ENCODE measurements at regions not wholly inside any gene's neighbourhood (a gene's known extent, or its start where the extent isn't known, plus 50 kb on each side); places are given as distances from the start of the nearest gene placed in this dataset.

GRCh38 chr12:90298289-90298948 is 589.8 kb upstream of the ATP2B1 start:
- DNase-seq (ENCODE audit: low read depth, low spot score) = no peak
- Histone ChIP-seq H3K36me3 (ENCODE audit: insufficient read depth, low read length) (no peaks in the 10 kb centered on the region), H3K9ac (ENCODE audit: insufficient read length) (no peak overlapping the region), H3K27ac (no peak overlapping the region), H3K9me3 (ENCODE audit: low read depth, low read length) (no peaks in the 10 kb centered on the region), H3K4me3 (no peak overlapping the region)
- TF ChIP-seq FOXP2 (optimal IDR thresholded peaks at IDR 0.05; ENCODE audit: control extremely low read depth, extremely low read length, insufficient read depth) (no peak), EZH2 (IDR thresholded peaks at IDR 0.05) (no peak), POLR2AphosphoS5 (IDR thresholded peaks at IDR 0.05; ENCODE audit: borderline replicate concordance, low read depth, low read length) (no peak)

DNA sequence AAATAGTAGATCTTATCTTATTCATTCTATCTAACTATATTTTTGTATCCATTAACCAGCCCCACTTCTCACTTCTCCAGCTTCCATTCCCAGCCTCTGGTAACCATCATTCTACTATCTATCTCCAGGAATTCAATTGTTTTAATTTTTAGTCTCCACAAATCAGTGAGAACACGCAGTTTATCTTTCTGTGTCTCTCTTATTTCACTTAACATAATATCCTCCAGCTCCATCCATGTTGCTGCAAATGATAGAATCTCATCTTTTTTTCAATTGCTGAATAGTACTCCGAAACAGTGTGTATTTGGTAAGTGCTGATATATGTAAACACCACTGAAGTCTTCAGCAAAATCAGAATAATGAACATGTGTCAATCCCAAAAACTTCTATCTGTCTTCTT is 587.2 kb upstream of the ATP2B1 start:
- Histone ChIP-seq H3K9ac (ENCODE audit: insufficient read length) (no peak overlapping the region), H3K4me3 (no peak overlapping the region), H3K36me3 (ENCODE audit: insufficient read depth, low read length) (no peaks in the 10 kb centered on the region), H3K27ac (no peak overlapping the region), H3K9me3 (ENCODE audit: low read depth, low read length) (no peaks in the 10 kb centered on the region)
- no peak for DNase-seq (ENCODE audit: low read depth, low spot score)
- TF ChIP-seq POLR2AphosphoS5 (IDR thresholded peaks at IDR 0.05; ENCODE audit: borderline replicate concordance, low read depth, low read length) (no peak), EZH2 (IDR thresholded peaks at IDR 0.05) (no peak), FOXP2 (optimal IDR thresholded peaks at IDR 0.05; ENCODE audit: control extremely low read depth, extremely low read length, insufficient read depth) (no peak)

GRCh38 chr12:90292183-90292582 is 583.5 kb upstream of the ATP2B1 start:
- H3K36me3 ChIP-seq (ENCODE audit: insufficient read depth, low read length) = no peaks in the 10 kb centered on the region
- TF ChIP-seq EZH2 (IDR thresholded peaks at IDR 0.05) (no peak), FOXP2 (optimal IDR thresholded peaks at IDR 0.05; ENCODE audit: control extremely low read depth, extremely low read length, insufficient read depth) (no peak), POLR2AphosphoS5 (IDR thresholded peaks at IDR 0.05; ENCODE audit: borderline replicate concordance, low read depth, low read length) (no peak)
- H3K9ac ChIP-seq (ENCODE audit: insufficient read length) = no peak overlapping the region
- no peak overlapping the region for H3K4me3 ChIP-seq
- H3K9me3 ChIP-seq (ENCODE audit: low read depth, low read length) = peaks cover 5% of the 10 kb centered on the region; the same call in 1 of the 2 replicates
- no peak for DNase-seq (ENCODE audit: low read depth, low spot score)
- H3K27ac ChIP-seq = no peak overlapping the region

- TF ChIP-seq EZH2 (IDR thresholded peaks at IDR 0.05) = no peak
- no peak for TF ChIP-seq FOXP2 (optimal IDR thresholded peaks at IDR 0.05; ENCODE audit: control extremely low read depth, extremely low read length, insufficient read depth)
- TF ChIP-seq POLR2AphosphoS5 (IDR thresholded peaks at IDR 0.05; ENCODE audit: borderline replicate concordance, low read depth, low read length) = no peak
- Histone ChIP-seq H3K36me3 (ENCODE audit: insufficient read depth, low read length) (no peaks in the 10 kb centered on the region), H3K9ac (ENCODE audit: insufficient read length) (no peak overlapping the region), H3K27ac (no peak overlapping the region), H3K9me3 (ENCODE audit: low read depth, low read length) (peaks cover 5% of the 10 kb centered on the region; the same call in 1 of the 2 replicates), H3K4me3 (no peak overlapping the region)
- DNase-seq (ENCODE audit: low read depth, low spot score) = no peak
Measured at GRCh38 chr12:90290980-90291975, 582.6 kb upstream of the ATP2B1 start.

GRCh38 chr12:90287585-90287984 is 578.9 kb upstream of the ATP2B1 start:
- H3K36me3 ChIP-seq (ENCODE audit: insufficient read depth, low read length) = no peaks in the 10 kb centered on the region
- H3K4me3 ChIP-seq = no peak overlapping the region
- peaks cover 5% of the 10 kb centered on the region; the same call in 1 of the 2 replicates for H3K9me3 ChIP-seq (ENCODE audit: low read depth, low read length)
- no peak overlapping the region for H3K27ac ChIP-seq
- no peak overlapping the region for H3K9ac ChIP-seq (ENCODE audit: insufficient read length)
- TF ChIP-seq POLR2AphosphoS5 (IDR thresholded peaks at IDR 0.05; ENCODE audit: borderline replicate concordance, low read depth, low read length) (no peak), FOXP2 (optimal IDR thresholded peaks at IDR 0.05; ENCODE audit: control extremely low read depth, extremely low read length, insufficient read depth) (no peak), EZH2 (IDR thresholded peaks at IDR 0.05) (no peak)
- no peak for DNase-seq (ENCODE audit: low read depth, low spot score)

DNA sequence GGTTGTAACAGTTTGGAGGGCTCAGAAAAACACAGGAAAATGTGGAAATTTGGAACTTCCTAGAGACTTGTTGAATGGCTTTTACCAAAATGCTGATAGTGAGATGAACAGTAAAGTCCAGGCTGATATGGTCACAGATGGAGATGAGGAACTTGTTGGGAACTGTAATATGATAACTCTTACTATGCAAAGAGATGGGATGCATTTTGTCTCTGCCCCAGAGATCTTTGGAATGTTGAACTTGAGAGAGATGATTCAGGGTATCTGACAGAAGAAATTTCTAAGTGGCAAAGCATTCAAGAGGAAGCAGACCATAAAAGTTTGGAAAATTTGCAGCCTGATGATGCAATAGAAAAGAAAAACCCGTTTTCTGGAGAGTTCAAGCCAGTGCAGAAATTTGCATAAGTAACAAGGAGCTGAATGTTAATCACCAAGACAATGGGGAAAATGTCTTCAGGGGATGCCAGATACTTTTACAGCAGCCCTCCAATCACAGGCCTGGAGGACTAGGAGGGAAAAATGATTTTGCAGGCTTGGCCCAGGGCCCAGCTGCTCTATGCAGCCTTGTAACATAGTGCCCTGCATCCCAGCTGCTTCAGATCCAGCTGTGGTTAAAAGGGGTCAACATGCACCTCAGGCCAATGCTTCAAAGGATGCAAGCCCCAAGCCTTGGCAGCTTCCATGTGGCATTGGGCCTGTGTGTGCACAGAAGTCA is 572.7 kb upstream of the ATP2B1 start:
- Histone ChIP-seq H3K36me3 (ENCODE audit: insufficient read depth, low read length) (no peaks in the 10 kb centered on the region), H3K27ac (no peak overlapping the region), H3K4me3 (no peak overlapping the region), H3K9me3 (ENCODE audit: low read depth, low read length) (no peaks in the 10 kb centered on the region), H3K9ac (ENCODE audit: insufficient read length) (no peak overlapping the region)
- TF ChIP-seq POLR2AphosphoS5 (IDR thresholded peaks at IDR 0.05; ENCODE audit: borderline replicate concordance, low read depth, low read length) = no peak
- no peak for TF ChIP-seq FOXP2 (optimal IDR thresholded peaks at IDR 0.05; ENCODE audit: control extremely low read depth, extremely low read length, insufficient read depth)
- no peak for TF ChIP-seq EZH2 (IDR thresholded peaks at IDR 0.05)
- DNase-seq (ENCODE audit: low read depth, low spot score) = no peak

- Histone ChIP-seq H3K27ac (no peak overlapping the region), H3K4me3 (no peak overlapping the region), H3K9ac (ENCODE audit: insufficient read length) (no peak overlapping the region), H3K9me3 (ENCODE audit: low read depth, low read length) (no peaks in the 10 kb centered on the region), H3K36me3 (ENCODE audit: insufficient read depth, low read length) (no peaks in the 10 kb centered on the region)
- TF ChIP-seq EZH2 (IDR thresholded peaks at IDR 0.05) = no peak
- no peak for DNase-seq (ENCODE audit: low read depth, low spot score)
Measured at GRCh38 chr12:90280564-90281058, 572.0 kb upstream of the ATP2B1 start.

- no peak overlapping the region for H3K4me3 ChIP-seq
- no peak overlapping the region for H3K27ac ChIP-seq
- no peak overlapping the region for H3K9ac ChIP-seq (ENCODE audit: insufficient read length)
- TF ChIP-seq EZH2 (IDR thresholded peaks at IDR 0.05) = no peak
- TF ChIP-seq FOXP2 (optimal IDR thresholded peaks at IDR 0.05; ENCODE audit: control extremely low read depth, extremely low read length, insufficient read depth) = no peak
- no peak for TF ChIP-seq POLR2AphosphoS5 (IDR thresholded peaks at IDR 0.05; ENCODE audit: borderline replicate concordance, low read depth, low read length)
- no peaks in the 10 kb centered on the region for H3K36me3 ChIP-seq (ENCODE audit: insufficient read depth, low read length)
- no peaks in the 10 kb centered on the region for H3K9me3 ChIP-seq (ENCODE audit: low read depth, low read length)
- DNase-seq (ENCODE audit: low read depth, low spot score) = no peak
Measured at GRCh38 chr12:90280033-90280432, 571.4 kb upstream of the ATP2B1 start.
